ENCODE measurements at regions not wholly inside any gene's neighbourhood (a gene's known extent, or its start where the extent isn't known, plus 50 kb on each side); places are given as distances from the start of the nearest gene placed in this dataset.
"Not testable (repeated sequence)": the region's sequence is repeated elsewhere in the genome, so short reads cannot be mapped to it uniquely, and the experiment has no call there.

DNA sequence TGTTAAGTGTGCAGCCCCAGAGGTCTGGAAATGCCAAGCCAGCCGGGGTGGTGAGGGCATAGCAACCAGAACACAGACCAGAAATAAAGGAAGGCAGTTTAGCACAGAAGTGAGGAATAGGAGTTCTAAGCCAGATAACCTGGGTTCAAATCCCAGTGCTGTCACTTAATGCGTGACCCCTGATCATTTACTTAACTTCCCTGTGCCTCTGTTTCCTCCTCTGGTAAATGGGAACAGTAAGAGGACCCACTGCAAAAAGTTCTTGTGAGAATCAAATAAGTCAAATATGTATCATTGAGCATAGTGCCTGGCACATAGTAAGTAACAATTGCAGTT is 125.2 kb upstream of the ARHGEF3 start:
- no peak for DNase-seq (ENCODE audit: low read depth in 6 of 9, low spot score in 9 of 9)
- Histone ChIP-seq H3K27ac (ENCODE audit: low read depth in 1 of 2, low read length in 1 of 2) (no peak overlapping the region), H3K9me3 (ENCODE audit: control insufficient read depth in 2 of 2, insufficient read depth in 1 of 2, low read length in 1 of 2) (no peaks in the 10 kb centered on the region), H3K4me3 (ENCODE audit: low read length in 2 of 2) (no peak overlapping the region), H3K4me1 (ENCODE audit: control insufficient read depth in 2 of 2, insufficient read depth in 2 of 2, low read length in 2 of 2) (peaks cover 14 to 35% of the 10 kb centered on the region in 2 donors), H3K36me3 (ENCODE audit: control insufficient read depth in 2 of 2, insufficient read depth in 2 of 2, low read length in 1 of 2) (no peaks in the 10 kb centered on the region), H3K27me3 (ENCODE audit: control insufficient read depth in 2 of 2, insufficient read depth in 1 of 2, low read length in 1 of 2) (no peaks in the 10 kb centered on the region)
- 99% methylated on average over 2 of the region's 2 CpGs for WGBS

DNA sequence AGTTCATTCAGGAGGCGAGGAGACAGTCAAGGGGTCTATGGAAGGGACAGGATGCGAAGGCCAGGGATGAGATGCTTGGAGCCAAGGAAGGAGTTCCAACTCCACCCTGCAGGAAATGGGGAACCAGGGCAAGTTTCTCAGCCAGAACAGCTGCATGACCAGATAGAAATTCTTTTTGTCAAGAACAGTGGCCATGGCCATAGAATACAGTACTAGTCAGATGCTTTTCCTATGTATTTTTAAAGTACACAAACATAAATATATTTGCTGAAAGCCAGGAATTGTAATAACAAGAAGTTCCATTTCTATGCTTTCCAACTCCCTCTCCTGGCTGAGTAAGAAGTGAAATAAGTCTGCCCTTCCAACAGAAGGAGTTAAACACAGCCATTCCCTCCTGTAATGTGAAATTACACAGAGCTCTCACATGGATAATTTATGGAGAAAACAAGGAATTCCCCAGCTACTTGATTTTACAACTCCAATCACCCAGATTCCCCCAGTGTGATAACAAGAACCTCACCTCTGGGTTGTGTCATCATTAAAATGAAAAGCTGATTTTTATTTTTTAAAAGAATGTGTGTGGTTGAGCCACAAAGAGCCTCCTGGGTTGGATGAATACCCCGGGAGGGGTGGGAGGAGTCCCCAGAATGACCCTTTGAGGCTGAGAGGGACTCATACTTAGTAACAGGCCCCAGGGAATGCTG is 124.6 kb upstream of the ARHGEF3 start:
- Histone ChIP-seq H3K27me3 (ENCODE audit: control insufficient read depth in 2 of 2, insufficient read depth in 1 of 2, low read length in 1 of 2) (no peaks in the 10 kb centered on the region), H3K27ac (ENCODE audit: low read depth in 1 of 2, low read length in 1 of 2) (no peak overlapping the region), H3K36me3 (ENCODE audit: control insufficient read depth in 2 of 2, insufficient read depth in 2 of 2, low read length in 1 of 2) (no peaks in the 10 kb centered on the region), H3K4me3 (ENCODE audit: low read length in 2 of 2) (no peak overlapping the region), H3K4me1 (ENCODE audit: control insufficient read depth in 2 of 2, insufficient read depth in 2 of 2, low read length in 2 of 2) (peaks cover 18 to 40% of the 10 kb centered on the region in 2 donors), H3K9me3 (ENCODE audit: control insufficient read depth in 2 of 2, insufficient read depth in 1 of 2, low read length in 1 of 2) (no peaks in the 10 kb centered on the region)
- 81% methylated on average over 3 of the region's 3 CpGs for WGBS
- DNase-seq (ENCODE audit: low read depth in 6 of 9, low spot score in 9 of 9) = no peak

DNA sequence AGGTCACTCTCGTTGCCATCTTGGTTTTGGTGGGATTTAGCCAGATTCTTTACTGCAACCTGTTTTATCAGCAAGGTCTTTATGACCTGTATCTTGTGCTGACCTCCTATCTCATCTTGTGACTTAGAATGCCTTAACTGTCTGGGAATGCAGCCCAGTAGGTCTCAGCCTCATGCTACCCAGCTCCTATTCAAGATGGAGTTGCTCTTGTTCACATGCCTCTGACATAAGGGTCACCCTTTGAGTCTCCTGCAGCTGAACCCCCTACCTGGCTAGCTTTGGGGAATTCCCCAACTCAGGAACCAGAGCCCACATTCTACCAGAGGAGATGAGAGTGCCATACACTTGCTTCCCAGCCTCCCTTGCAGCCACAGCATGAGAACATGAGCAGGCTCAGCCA is 123.0 kb upstream of the ARHGEF3 start:
- DNase-seq (ENCODE audit: low read depth in 6 of 9, low spot score in 9 of 9); H3K9me3 ChIP-seq (ENCODE audit: control insufficient read depth in 2 of 2, insufficient read depth in 1 of 2, low read length in 1 of 2); H3K27me3 ChIP-seq (ENCODE audit: control insufficient read depth in 2 of 2, insufficient read depth in 1 of 2, low read length in 1 of 2); H3K27ac ChIP-seq (ENCODE audit: low read depth in 1 of 2, low read length in 1 of 2); H3K36me3 ChIP-seq (ENCODE audit: control insufficient read depth in 2 of 2, insufficient read depth in 2 of 2, low read length in 1 of 2); H3K4me3 ChIP-seq (ENCODE audit: low read length in 2 of 2): not testable (repeated sequence)
- peaks cover 18 to 43% of the 10 kb centered on the region in 2 donors for H3K4me1 ChIP-seq (ENCODE audit: control insufficient read depth in 2 of 2, insufficient read depth in 2 of 2, low read length in 2 of 2)
- 97% methylated on average over 1 of the region's 1 CpG for WGBS

DNA sequence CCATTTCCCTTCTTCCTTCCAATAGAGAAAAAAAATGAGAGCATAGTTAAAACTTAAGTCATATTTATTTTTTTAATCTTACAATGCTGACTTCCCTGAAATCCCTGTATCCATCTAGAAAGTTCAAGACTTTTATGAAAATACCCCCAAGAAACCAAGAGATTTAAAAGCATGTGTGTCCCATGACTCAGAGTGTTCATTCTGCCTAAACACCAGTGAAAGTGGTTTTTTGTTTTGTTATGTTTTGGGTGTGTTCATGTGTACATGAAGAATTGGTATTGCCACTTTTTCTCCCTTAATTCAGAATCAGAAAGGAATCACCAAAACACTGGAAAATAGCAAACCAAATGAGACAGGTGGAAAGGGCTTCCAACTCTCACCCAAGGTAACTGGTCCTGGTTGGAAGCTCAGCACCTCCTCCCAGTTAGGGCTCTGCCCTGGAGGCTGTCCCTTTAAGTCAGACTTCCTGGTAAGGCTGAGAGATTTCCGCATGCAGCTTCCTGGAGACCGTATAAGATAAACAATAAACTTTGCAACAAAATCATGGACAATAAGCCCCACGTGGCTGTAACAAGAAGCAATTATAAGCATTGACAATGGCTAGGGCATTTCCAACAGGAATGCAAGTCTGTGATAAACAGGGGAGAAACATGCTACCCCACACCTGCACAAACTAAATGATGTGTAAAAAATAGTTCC is 121.9 kb upstream of the ARHGEF3 start:
- H3K4me3 ChIP-seq (ENCODE audit: low read length in 2 of 2) = no peak overlapping the region

DNA sequence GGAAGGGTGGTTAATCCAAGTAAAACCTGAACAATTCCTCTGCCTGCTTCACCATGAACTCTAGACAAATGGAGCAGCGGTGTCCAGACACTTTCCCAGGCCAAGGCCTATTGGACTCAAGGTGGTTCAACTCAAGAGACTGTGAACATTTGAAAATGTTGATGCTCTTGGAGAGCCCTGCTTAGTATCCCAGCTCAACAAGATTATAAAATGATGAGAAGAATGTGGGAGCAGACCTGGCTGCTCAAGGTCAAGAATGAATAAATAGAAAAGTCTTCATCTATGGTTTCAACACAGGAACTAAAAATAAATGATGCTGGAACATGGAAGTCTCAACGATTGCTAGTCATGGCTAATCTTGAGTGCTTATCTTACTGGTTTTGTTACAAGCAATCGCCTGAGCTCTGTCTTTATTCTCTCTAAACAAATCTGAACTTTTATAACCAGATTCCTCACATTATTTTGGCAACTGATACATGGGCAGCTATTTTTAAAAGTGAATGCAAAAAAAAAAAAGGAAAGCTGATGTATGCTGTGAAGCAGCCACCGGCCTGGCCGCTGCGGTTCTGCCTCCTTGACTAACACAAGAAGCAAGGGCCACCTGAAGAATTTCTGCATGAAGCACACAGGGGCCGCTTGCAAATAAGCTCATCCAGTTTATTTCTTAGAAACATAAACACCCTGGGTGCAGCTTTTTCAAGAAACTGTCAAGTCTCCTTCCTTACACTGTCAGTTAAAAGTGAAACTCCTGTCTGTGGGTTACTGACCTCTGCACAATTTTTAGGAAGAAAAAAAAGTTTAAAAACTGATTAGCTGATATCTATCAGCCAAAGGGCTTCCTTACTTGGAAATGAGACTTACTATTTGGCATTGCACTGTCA is 120.1 kb upstream of the ARHGEF3 start:
- H3K4me3 ChIP-seq (ENCODE audit: low read length in 2 of 2) = no peak overlapping the region
- no peaks in the 10 kb centered on the region for H3K27me3 ChIP-seq (ENCODE audit: control insufficient read depth in 2 of 2, insufficient read depth in 1 of 2, low read length in 1 of 2)
- no peaks in the 10 kb centered on the region for H3K36me3 ChIP-seq (ENCODE audit: control insufficient read depth in 2 of 2, insufficient read depth in 2 of 2, low read length in 1 of 2)
- no peaks in the 10 kb centered on the region for H3K9me3 ChIP-seq (ENCODE audit: control insufficient read depth in 2 of 2, insufficient read depth in 1 of 2, low read length in 1 of 2)
- H3K27ac ChIP-seq (ENCODE audit: low read depth in 1 of 2, low read length in 1 of 2) = peak overlapping the region; percentile 44 to 60
- 27% methylated on average over 7 of the region's 7 CpGs for WGBS
- DNase-seq (ENCODE audit: low read depth in 6 of 9, low spot score in 9 of 9) = peak in 1 of 9 donors; percentile 53
- H3K4me1 ChIP-seq (ENCODE audit: control insufficient read depth in 2 of 2, insufficient read depth in 2 of 2, low read length in 2 of 2) = peaks cover 24 to 52% of the 10 kb centered on the region in 2 donors

More for the DNA sequence above, 121.9 kb upstream of the ARHGEF3 start:
- no peaks in the 10 kb centered on the region for H3K27me3 ChIP-seq (ENCODE audit: control insufficient read depth in 2 of 2, insufficient read depth in 1 of 2, low read length in 1 of 2)
- H3K27ac ChIP-seq (ENCODE audit: low read depth in 1 of 2, low read length in 1 of 2) = peak overlapping the region; percentile 72 to 77
- peaks cover 15 to 46% of the 10 kb centered on the region in 2 donors for H3K4me1 ChIP-seq (ENCODE audit: control insufficient read depth in 2 of 2, insufficient read depth in 2 of 2, low read length in 2 of 2)
- no peaks in the 10 kb centered on the region for H3K36me3 ChIP-seq (ENCODE audit: control insufficient read depth in 2 of 2, insufficient read depth in 2 of 2, low read length in 1 of 2)
- WGBS = 16% methylated on average over 3 of the region's 3 CpGs
- DNase-seq (ENCODE audit: low read depth in 6 of 9, low spot score in 9 of 9) = peak in 1 of 9 donors; percentile 70
- H3K9me3 ChIP-seq (ENCODE audit: control insufficient read depth in 2 of 2, insufficient read depth in 1 of 2, low read length in 1 of 2) = no peaks in the 10 kb centered on the region

DNA sequence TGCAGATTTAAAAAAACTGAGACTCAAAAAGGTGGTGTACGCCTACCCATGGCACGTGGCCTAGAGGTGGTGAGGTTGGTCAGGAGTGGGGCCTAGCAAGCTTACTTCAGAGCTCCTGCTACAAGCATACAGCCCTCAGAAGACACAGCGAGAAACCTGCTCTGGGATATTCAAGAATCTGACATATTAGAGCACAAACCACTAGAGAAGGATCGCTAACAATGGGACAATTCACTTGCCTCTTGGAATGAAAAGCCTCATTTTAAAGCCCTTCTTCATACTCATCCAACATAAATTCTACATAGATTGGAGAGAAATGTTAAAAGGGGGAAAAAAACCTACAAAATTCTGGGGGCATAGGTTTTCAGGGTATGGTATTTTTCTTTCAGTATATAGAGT is 118.0 kb upstream of the ARHGEF3 start:
- no peak for DNase-seq (ENCODE audit: low read depth in 6 of 9, low spot score in 9 of 9)
- Histone ChIP-seq H3K4me1 (ENCODE audit: control insufficient read depth in 2 of 2, insufficient read depth in 2 of 2, low read length in 2 of 2) (peaks cover 29 to 61% of the 10 kb centered on the region in 2 donors), H3K27ac (ENCODE audit: low read depth in 1 of 2, low read length in 1 of 2) (no peak overlapping the region), H3K4me3 (ENCODE audit: low read length in 2 of 2) (no peak overlapping the region), H3K36me3 (ENCODE audit: control insufficient read depth in 2 of 2, insufficient read depth in 2 of 2, low read length in 1 of 2) (no peaks in the 10 kb centered on the region), H3K27me3 (ENCODE audit: control insufficient read depth in 2 of 2, insufficient read depth in 1 of 2, low read length in 1 of 2) (no peaks in the 10 kb centered on the region), H3K9me3 (ENCODE audit: control insufficient read depth in 2 of 2, insufficient read depth in 1 of 2, low read length in 1 of 2) (no peaks in the 10 kb centered on the region)
- 96% methylated on average over 4 of the region's 4 CpGs for WGBS

DNA sequence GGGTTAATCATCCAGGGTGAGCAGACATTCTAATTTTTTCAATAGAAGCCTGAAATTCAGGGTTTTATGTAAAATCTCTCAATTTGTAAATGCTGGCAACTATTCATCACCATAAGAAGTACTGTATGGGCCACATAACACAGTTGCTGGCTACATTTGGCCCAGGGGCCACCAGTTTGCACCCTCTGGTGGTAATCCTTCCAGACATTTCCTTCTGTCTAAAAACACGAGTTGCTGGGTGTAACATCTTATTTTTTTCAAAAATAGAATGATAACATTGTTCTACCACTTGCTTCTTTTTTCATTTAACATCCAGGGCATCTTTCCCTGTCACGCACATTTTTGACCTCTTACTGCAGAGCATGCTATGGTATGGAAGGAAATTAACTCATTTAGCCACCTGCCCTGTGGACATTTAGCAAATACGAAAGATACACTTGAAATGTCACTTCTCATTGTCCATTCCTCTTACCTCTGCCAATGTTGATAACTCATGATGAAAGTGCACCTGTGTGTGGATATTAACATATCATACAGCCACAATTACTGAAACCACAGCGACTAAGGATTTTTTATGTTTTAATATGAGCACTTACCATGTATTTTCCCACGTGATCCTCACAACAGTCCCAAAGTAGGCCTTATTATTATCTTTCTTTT is 117.5 kb upstream of the ARHGEF3 start:
- peaks cover 29 to 60% of the 10 kb centered on the region in 2 donors for H3K4me1 ChIP-seq (ENCODE audit: control insufficient read depth in 2 of 2, insufficient read depth in 2 of 2, low read length in 2 of 2)
- H3K4me3 ChIP-seq (ENCODE audit: low read length in 2 of 2) = no peak overlapping the region
- H3K36me3 ChIP-seq (ENCODE audit: control insufficient read depth in 2 of 2, insufficient read depth in 2 of 2, low read length in 1 of 2) = no peaks in the 10 kb centered on the region
- WGBS = 85% methylated on average over 5 of the region's 5 CpGs
- no peaks in the 10 kb centered on the region for H3K9me3 ChIP-seq (ENCODE audit: control insufficient read depth in 2 of 2, insufficient read depth in 1 of 2, low read length in 1 of 2)
- H3K27ac ChIP-seq (ENCODE audit: low read depth in 1 of 2, low read length in 1 of 2) = no peak overlapping the region
- no peaks in the 10 kb centered on the region for H3K27me3 ChIP-seq (ENCODE audit: control insufficient read depth in 2 of 2, insufficient read depth in 1 of 2, low read length in 1 of 2)
- DNase-seq (ENCODE audit: low read depth in 6 of 9, low spot score in 9 of 9) = peak in 1 of 9 donors; percentile 37

DNA sequence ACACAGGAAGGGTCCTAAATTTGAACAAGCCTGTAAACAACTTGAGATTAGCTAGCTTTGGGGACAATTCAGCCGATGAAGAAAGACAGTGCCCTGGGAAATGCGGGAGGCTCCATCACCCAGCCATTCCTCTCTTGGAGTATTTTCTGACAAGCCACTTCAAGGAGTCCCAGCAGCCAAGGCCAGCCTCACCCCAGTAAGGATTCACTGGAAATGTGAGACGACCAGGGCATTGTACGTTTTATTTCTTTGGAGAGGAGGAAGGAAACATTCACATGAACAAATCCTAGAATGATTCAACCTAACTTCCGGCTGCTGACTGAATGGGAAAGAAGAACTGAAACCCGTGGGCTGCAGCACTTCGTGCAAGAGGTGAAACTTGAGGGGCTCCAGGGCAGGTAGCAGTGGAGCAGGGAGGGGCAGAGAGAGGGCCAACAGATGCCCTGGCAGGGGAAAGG is 116.4 kb upstream of the ARHGEF3 start:
- 56% methylated on average over 7 of the region's 7 CpGs for WGBS
- Histone ChIP-seq H3K4me3 (ENCODE audit: low read length in 2 of 2) (no peak overlapping the region), H3K4me1 (ENCODE audit: control insufficient read depth in 2 of 2, insufficient read depth in 2 of 2, low read length in 2 of 2) (peaks cover 25 to 53% of the 10 kb centered on the region in 2 donors)

More for the DNA sequence above, 116.4 kb upstream of the ARHGEF3 start:
- Histone ChIP-seq H3K9me3 (ENCODE audit: control insufficient read depth in 2 of 2, insufficient read depth in 1 of 2, low read length in 1 of 2) (no peaks in the 10 kb centered on the region), H3K36me3 (ENCODE audit: control insufficient read depth in 2 of 2, insufficient read depth in 2 of 2, low read length in 1 of 2) (no peaks in the 10 kb centered on the region), H3K27me3 (ENCODE audit: control insufficient read depth in 2 of 2, insufficient read depth in 1 of 2, low read length in 1 of 2) (no peaks in the 10 kb centered on the region), H3K27ac (ENCODE audit: low read depth in 1 of 2, low read length in 1 of 2) (peak overlapping the region; percentile 26 to 82)
- peak in 1 of 9 donors; percentile 41 for DNase-seq (ENCODE audit: low read depth in 6 of 9, low spot score in 9 of 9)
